GM18909 (cell line): ENCODE measurements at regions not wholly inside any gene's neighbourhood (a gene's known extent, or its start where the extent isn't known, plus 50 kb on each side); places are given as distances from the start of the nearest gene placed in this dataset.
A peak's percentile ranks its signal among the peaks of the same experiment; 100 is the strongest.
"Not testable (repeated sequence)": the region's sequence is repeated elsewhere in the genome, so short reads cannot be mapped to it uniquely, and the experiment has no call there.

Experiments used
- ATAC-seq: cut with Tn5 transposase; IDR thresholded peaks from one replicate; pipeline ENCODE4 v1.9.1; 2021; ENCODE audit warnings: mild to moderate bottlenecking; ENCODE audit not compliant: unreplicated experiment, poor library complexity

GRCh38 chrX:65837875-65838549 lies 170.6 kb downstream of the MSN start:
- ATAC-seq = no peak

GRCh38 chrX:65831268-65831667 lies 163.8 kb downstream of the MSN start:
- ATAC-seq = no peak

- ATAC-seq = no peak
Measured at GRCh38 chrX:65828599-65828998, 161.1 kb downstream of the MSN start.

- ATAC-seq = not testable (repeated sequence)
Measured at GRCh38 chrX:65825226-65825625, 157.8 kb downstream of the MSN start.

- peak; percentile 60 for ATAC-seq
Measured at GRCh38 chrX:65821721-65822496, 154.5 kb downstream of the MSN start.

- ATAC-seq = not testable (repeated sequence)
Measured at GRCh38 chrX:65819983-65820382, 152.5 kb downstream of the MSN start.

GRCh38 chrX:65813245-65813644 lies 145.8 kb downstream of the MSN start:
- ATAC-seq = no peak

GRCh38 chrX:65811558-65812228 lies 144.2 kb downstream of the MSN start:
- no peak for ATAC-seq
